ENCODE measurements at regions not wholly inside any gene's neighbourhood (a gene's known extent, or its start where the extent isn't known, plus 50 kb on each side); places are given as distances from the start of the nearest gene placed in this dataset.

- no peak for TF ChIP-seq EZH2 (IDR thresholded peaks at IDR 0.05)
- no peak for TF ChIP-seq POLR2AphosphoS5 (IDR thresholded peaks at IDR 0.05; ENCODE audit: borderline replicate concordance, low read depth, low read length)
- TF ChIP-seq FOXP2 (optimal IDR thresholded peaks at IDR 0.05; ENCODE audit: control extremely low read depth, extremely low read length, insufficient read depth) = no peak
These were observed 101.8 kb upstream of the EIF5 start for GRCh38 chr14:103232031-103232808.

All from SK-N-MC (cell line).